ENCODE measurements at regions not wholly inside any gene's neighbourhood (a gene's known extent, or its start where the extent isn't known, plus 50 kb on each side); places are given as distances from the start of the nearest gene placed in this dataset.

GRCh38 chr1:10934150-10934818 is 78.2 kb upstream of the TARDBP start:
- H2AFZ ChIP-seq (ENCODE audit: low read length) = no peak overlapping the region
- no peak overlapping the region for H3K27ac ChIP-seq (ENCODE audit: low read depth, low read length)
- no peak overlapping the region for H3K23ac ChIP-seq (ENCODE audit: insufficient read length)
- H4K5ac ChIP-seq (ENCODE audit: insufficient read length, low read depth, low read length) = no peak overlapping the region
- no peak overlapping the region for H2AK5ac ChIP-seq (ENCODE audit: low read depth, low read length)
- no peak overlapping the region for H2BK15ac ChIP-seq (ENCODE audit: low read length)
- DNase-seq (ENCODE audit: low read depth in 1 of 2, low spot score in 2 of 2) = no peak
- H3K79me1 ChIP-seq (ENCODE audit: low read depth, low read length) = no peaks in the 10 kb centered on the region
- 63% methylated on average over 12 of the region's 12 CpGs; no CpG with 5 or more reads in 1 of the 2 experiments for WGBS, 2 experiments (ENCODE audit: extremely low coverage in 1 of 2, insufficient coverage in 1 of 2, insufficient read length in 1 of 2, insufficient replicate concordance in 2 of 2, low coverage in 1 of 2, low lambda C conversion rate in 2 of 2, missing lambda C conversion rate in 1 of 2)
- no peak overlapping the region for H4K8ac ChIP-seq (ENCODE audit: extremely low read depth, insufficient read depth, low read length)
- H3K4me3 ChIP-seq (ENCODE audit: extremely low read depth in 1 of 4, insufficient read depth in 2 of 4, low read depth in 3 of 4, low read length in 4 of 4) = no peak overlapping the region
- H3K36me3 ChIP-seq (ENCODE audit: control insufficient read depth in 2 of 4, insufficient read depth in 4 of 4, low read length in 3 of 4) = no peaks in the 10 kb centered on the region
- no peak overlapping the region; a peak in 1 of 4 replicates for H3K4me2 ChIP-seq (ENCODE audit: insufficient read depth in 1 of 2, low read depth in 2 of 2, low read length in 2 of 2)
- no peak overlapping the region for H4K91ac ChIP-seq (replicated peaks; ENCODE audit: insufficient read length, low read length)
- no peaks in the 10 kb centered on the region for H3K79me2 ChIP-seq (ENCODE audit: control insufficient read depth in 1 of 2, insufficient read depth in 2 of 2, low read length in 2 of 2)
- H3K56ac ChIP-seq (replicated peaks; ENCODE audit: insufficient read length, low read depth, low read length) = no peak overlapping the region
- peak overlapping the region; percentile 43; the same call in 1 of the 2 replicates for H2BK12ac ChIP-seq (ENCODE audit: low read depth, low read length)
- no peak overlapping the region for H2BK5ac ChIP-seq (ENCODE audit: low read depth, low read length)
- no peaks in the 10 kb centered on the region; a peak in 1 of 7 replicates for H3K27me3 ChIP-seq (replicated peaks in 1 of 4; ENCODE audit: control insufficient read depth in 3 of 4, extremely low read depth in 1 of 4, insufficient read depth in 3 of 4, low read length in 3 of 4)
- H3K23me2 ChIP-seq (ENCODE audit: low read depth, low read length) = no peaks in the 10 kb centered on the region
- CTCF ChIA-PET (ENCODE audit: partially characterized antibody) = interaction anchor here (0.6 to 1.5 kb wide), 6 partner anchors 9 to 421 kb away, joined by 3 to 6 read pairs (median 3); no protein-coding TSS in a partner anchor
- no peaks in the 10 kb centered on the region for H3K9me3 ChIP-seq (ENCODE audit: insufficient read depth in 2 of 2, low read depth in 1 of 2, low read length in 1 of 2)
- 0 out of 2 replicates have a peak overlapping the region, but pooled peaks have one; percentile 72 for H2BK20ac ChIP-seq (ENCODE audit: low read length)
- H3K18ac ChIP-seq (ENCODE audit: extremely low read depth, low read length) = no peak overlapping the region
- no peak overlapping the region for H3K4ac ChIP-seq (replicated peaks; ENCODE audit: insufficient read length, low read depth, low read length)
- TF ChIP-seq TAF1 (IDR thresholded peaks at IDR 0.05; ENCODE audit: low read depth, low read length) (no peak), HDAC2 (IDR thresholded peaks at IDR 0.05; ENCODE audit: borderline replicate concordance in 1 of 2, low read depth in 2 of 2, low read length in 2 of 2) (0 out of 4 replicates have a peak, but pooled peaks of 1 of the 2 experiments have one; percentile 47), EGR1 (IDR thresholded peaks at IDR 0.05; ENCODE audit: borderline replicate concordance, low read depth, low read length) (no peak), SUZ12 (IDR thresholded peaks at IDR 0.05; ENCODE audit: low read length) (no peak)
- H4K20me1 ChIP-seq (replicated peaks in 1 of 2; ENCODE audit: control insufficient read depth in 1 of 2, insufficient read depth in 2 of 2, low read length in 2 of 2) = no peaks in the 10 kb centered on the region
- peaks cover 0 to 21% (median 8%) of the 10 kb centered on the region in 4 experiments; a peak in 6 of 7 replicates for H3K4me1 ChIP-seq (replicated peaks in 1 of 4; ENCODE audit: control insufficient read depth in 3 of 4, insufficient read depth in 4 of 4, low read length in 3 of 4)
- no peak overlapping the region for H3K14ac ChIP-seq (ENCODE audit: insufficient read length)
- H2BK120ac ChIP-seq (replicated peaks; ENCODE audit: low read depth, low read length) = no peak overlapping the region
- no peak for FAIRE-seq
- POLR2A ChIA-PET (ENCODE audit: partially characterized antibody) = interaction anchor here (0.6 kb wide), 1 partner anchor 34 kb away, joined by 4 read pairs; no protein-coding TSS in a partner anchor
- no peak overlapping the region for H3K9ac ChIP-seq (replicated peaks in 1 of 4; ENCODE audit: extremely low read depth in 1 of 4, low read depth in 3 of 4, low read length in 3 of 4)

Measured in H1 (cell line).